ENCODE measurements at regions not wholly inside any gene's neighbourhood (a gene's known extent, or its start where the extent isn't known, plus 50 kb on each side); places are given as distances from the start of the nearest gene placed in this dataset.

DNA sequence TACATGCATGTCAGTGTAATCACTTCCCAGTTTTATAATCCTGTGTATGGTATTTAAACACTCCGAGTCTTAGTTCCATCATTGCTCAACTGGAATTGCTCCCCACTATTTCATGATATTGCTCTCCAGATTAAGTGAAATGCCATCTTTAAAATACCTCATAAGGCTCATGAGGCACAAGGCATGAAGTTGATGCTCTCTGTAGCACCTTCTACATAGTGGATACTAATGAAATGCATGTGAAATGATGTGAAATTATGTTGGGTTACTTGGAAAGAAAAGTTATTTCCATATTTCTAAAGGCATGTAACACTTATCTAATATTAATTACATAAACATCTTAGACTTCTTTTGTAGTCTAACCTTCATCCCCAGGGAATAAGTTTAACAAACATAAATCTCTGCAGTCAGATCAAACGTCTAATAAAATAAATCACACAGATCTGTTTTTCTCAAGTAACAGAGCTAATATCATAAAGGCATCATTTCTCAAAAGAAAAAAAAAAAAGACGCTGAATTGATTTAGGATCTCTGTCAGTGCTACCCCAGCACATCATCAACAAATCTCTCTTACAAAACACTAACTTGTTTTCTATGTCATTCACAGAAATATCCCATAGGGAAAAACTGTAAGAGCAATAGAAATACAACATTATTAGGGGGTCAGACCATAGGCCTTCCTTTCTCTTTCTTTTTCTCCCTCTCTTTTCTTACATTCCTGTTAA, 736.0 kb upstream of the LRRC4C start:
- no peak for TF ChIP-seq EP300 (IDR thresholded peaks at IDR 0.05)
- TF ChIP-seq, protein P1, sequence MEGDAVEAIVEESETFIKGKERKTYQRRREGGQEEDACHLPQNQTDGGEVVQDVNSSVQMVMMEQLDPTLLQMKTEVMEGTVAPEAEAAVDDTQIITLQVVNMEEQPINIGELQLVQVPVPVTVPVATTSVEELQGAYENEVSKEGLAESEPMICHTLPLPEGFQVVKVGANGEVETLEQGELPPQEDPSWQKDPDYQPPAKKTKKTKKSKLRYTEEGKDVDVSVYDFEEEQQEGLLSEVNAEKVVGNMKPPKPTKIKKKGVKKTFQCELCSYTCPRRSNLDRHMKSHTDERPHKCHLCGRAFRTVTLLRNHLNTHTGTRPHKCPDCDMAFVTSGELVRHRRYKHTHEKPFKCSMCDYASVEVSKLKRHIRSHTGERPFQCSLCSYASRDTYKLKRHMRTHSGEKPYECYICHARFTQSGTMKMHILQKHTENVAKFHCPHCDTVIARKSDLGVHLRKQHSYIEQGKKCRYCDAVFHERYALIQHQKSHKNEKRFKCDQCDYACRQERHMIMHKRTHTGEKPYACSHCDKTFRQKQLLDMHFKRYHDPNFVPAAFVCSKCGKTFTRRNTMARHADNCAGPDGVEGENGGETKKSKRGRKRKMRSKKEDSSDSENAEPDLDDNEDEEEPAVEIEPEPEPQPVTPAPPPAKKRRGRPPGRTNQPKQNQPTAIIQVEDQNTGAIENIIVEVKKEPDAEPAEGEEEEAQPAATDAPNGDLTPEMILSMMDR (IDR thresholded peaks at IDR 0.05): no peak
- TF ChIP-seq POLR2A (IDR thresholded peaks at IDR 0.05): no peak

Measured in suprapubic skin (tissue), 3 donors.